ENCODE measurements at regions not wholly inside any gene's neighbourhood (a gene's known extent, or its start where the extent isn't known, plus 50 kb on each side); places are given as distances from the start of the nearest gene placed in this dataset.

DNA sequence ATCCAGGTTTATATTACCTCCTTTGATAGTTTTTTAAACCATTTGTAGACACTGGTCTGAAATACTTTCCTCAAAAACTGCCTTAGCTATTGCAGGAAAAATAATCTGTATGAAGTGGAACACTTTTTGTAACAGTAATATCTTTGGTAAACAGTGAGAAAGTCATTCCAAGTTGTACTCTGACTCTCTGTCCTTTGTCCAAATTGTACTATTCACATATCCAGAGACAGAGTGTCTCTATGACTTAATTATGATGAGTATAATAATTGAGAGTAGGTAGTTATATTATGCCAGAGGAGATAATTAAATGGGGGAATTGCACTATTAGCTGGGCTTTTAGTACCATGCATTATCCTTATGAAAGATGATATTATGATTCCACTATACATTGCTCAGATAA lies 112.6 kb upstream of the LCORL start:
- intact Hi-C loops (cut with DNase I; ENCODE audit: low total_unique reads) = no loop called here
- no peaks in the 10 kb centered on the region for H3K36me3 ChIP-seq
- H3K9me3 ChIP-seq = peaks cover 0 to 4% (median 0%) of the 10 kb centered on the region in 4 donors
- H3K27ac ChIP-seq = no peak overlapping the region
- no peaks in the 10 kb centered on the region for H3K4me1 ChIP-seq
- no peaks in the 10 kb centered on the region for H3K27me3 ChIP-seq
- no peak for TF ChIP-seq POLR2AphosphoS5 (IDR thresholded peaks at IDR 0.05)
- TF ChIP-seq POLR2A (IDR thresholded peaks at IDR 0.05) = no peak
- TF ChIP-seq, protein P1, sequence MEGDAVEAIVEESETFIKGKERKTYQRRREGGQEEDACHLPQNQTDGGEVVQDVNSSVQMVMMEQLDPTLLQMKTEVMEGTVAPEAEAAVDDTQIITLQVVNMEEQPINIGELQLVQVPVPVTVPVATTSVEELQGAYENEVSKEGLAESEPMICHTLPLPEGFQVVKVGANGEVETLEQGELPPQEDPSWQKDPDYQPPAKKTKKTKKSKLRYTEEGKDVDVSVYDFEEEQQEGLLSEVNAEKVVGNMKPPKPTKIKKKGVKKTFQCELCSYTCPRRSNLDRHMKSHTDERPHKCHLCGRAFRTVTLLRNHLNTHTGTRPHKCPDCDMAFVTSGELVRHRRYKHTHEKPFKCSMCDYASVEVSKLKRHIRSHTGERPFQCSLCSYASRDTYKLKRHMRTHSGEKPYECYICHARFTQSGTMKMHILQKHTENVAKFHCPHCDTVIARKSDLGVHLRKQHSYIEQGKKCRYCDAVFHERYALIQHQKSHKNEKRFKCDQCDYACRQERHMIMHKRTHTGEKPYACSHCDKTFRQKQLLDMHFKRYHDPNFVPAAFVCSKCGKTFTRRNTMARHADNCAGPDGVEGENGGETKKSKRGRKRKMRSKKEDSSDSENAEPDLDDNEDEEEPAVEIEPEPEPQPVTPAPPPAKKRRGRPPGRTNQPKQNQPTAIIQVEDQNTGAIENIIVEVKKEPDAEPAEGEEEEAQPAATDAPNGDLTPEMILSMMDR (IDR thresholded peaks at IDR 0.05) = no peak
- TF ChIP-seq EP300 (IDR thresholded peaks at IDR 0.05) = no peak
- no peak for DNase-seq
- H3K4me3 ChIP-seq = no peak overlapping the region

DNA sequence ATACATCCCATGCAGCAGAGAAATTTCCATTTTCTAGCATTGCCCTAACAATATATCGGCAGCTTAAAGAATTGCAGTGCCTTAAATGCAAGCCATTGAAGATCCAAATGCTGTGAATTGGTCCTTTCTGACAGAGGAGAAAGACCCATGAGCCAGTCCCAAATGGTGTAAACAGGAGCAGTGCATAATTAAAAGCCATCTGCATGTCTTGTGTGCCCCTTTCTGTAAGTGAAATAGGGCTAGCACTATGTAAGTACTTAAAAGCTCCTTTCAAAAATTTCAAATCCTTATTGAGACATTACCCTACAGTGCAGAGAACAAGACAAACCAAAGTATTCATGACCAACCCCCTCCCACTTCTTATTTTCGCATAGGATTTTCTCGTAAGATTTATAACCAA lies 108.7 kb upstream of the LCORL start:
- WGBS, 5 donors = 85 to 94% (median 91%) methylated on average over 3 of the region's 3 CpGs
- H3K4me3 ChIP-seq = no peak overlapping the region
- H3K27ac ChIP-seq = no peak overlapping the region
- H3K9me3 ChIP-seq = no peaks in the 10 kb centered on the region
- no peaks in the 10 kb centered on the region for H3K27me3 ChIP-seq
- no peaks in the 10 kb centered on the region for H3K4me1 ChIP-seq
- TF ChIP-seq EP300 (IDR thresholded peaks at IDR 0.05) (no peak), POLR2A (IDR thresholded peaks at IDR 0.05) (no peak), POLR2AphosphoS5 (IDR thresholded peaks at IDR 0.05) (no peak)
- TF ChIP-seq, protein P1 (IDR thresholded peaks at IDR 0.05) = no peak
- no peak for DNase-seq
- intact Hi-C loops (cut with DNase I; ENCODE audit: low total_unique reads) = no loop called here
- H3K36me3 ChIP-seq = no peaks in the 10 kb centered on the region

DNA sequence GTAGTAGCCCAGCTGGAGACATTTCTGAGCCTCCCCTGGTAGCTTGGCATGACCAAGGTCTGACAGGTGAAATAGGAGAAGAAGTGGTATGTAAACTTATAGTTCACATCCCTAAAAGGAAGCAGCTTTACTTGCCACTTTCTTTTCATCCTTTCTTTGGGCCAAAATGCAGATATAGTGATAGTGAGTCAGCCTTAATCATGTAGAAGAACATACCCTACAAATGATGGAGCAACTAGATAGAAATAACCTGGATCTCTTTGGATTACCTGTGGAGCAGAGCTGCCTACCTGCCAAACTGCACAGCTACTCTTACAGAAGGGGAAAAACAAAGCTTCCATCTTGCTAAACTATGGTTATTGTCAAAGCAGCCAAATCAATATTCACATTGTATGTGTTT lies 106.7 kb upstream of the LCORL start:
- no peaks in the 10 kb centered on the region for H3K9me3 ChIP-seq
- H3K27me3 ChIP-seq = no peaks in the 10 kb centered on the region
- H3K4me3 ChIP-seq = no peak overlapping the region
- H3K36me3 ChIP-seq = no peaks in the 10 kb centered on the region
- no peak for DNase-seq
- TF ChIP-seq EP300 (IDR thresholded peaks at IDR 0.05) (no peak), POLR2A (IDR thresholded peaks at IDR 0.05) (no peak), POLR2AphosphoS5 (IDR thresholded peaks at IDR 0.05) (no peak)
- TF ChIP-seq, protein P1 (IDR thresholded peaks at IDR 0.05) = no peak
- no peaks in the 10 kb centered on the region for H3K4me1 ChIP-seq
- no peak overlapping the region for H3K27ac ChIP-seq
- intact Hi-C loops (cut with DNase I; ENCODE audit: low total_unique reads) = no loop called here

DNA sequence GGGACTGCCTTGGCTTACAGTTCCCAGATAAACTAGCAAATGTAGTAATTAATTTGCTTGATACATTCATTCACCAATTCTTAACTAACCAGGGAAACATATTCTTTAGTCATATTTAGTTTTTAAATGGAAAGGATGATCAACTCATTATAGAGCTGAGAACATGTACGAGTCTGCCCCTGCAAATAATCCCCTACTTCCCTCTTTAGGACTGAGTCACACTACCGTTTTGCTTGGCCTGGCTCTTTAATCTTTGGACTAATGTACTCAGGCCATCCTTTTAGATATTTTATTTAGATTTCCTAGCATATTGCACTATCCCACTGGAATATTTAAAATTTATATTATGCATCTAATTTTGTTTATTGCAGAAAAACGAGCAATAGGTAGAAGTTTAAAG lies 105.5 kb upstream of the LCORL start:
- TF ChIP-seq POLR2A (IDR thresholded peaks at IDR 0.05) (no peak), POLR2AphosphoS5 (IDR thresholded peaks at IDR 0.05) (no peak), EP300 (IDR thresholded peaks at IDR 0.05) (no peak)
- TF ChIP-seq, protein P1 (IDR thresholded peaks at IDR 0.05) = no peak

More for the DNA sequence above, 105.5 kb upstream of the LCORL start:
- H3K36me3 ChIP-seq = no peaks in the 10 kb centered on the region
- intact Hi-C loops (cut with DNase I; ENCODE audit: low total_unique reads) = no loop called here
- no peaks in the 10 kb centered on the region for H3K4me1 ChIP-seq
- no peak overlapping the region for H3K27ac ChIP-seq
- H3K4me3 ChIP-seq = no peak overlapping the region
- WGBS, 5 donors = 49 to 64% (median 56%) methylated on average over 3 of the region's 3 CpGs
- DNase-seq = no peak
- no peaks in the 10 kb centered on the region for H3K9me3 ChIP-seq
- H3K27me3 ChIP-seq = no peaks in the 10 kb centered on the region
